ENCODE measurements at regions not wholly inside any gene's neighbourhood (a gene's known extent, or its start where the extent isn't known, plus 50 kb on each side); places are given as distances from the start of the nearest gene placed in this dataset.
"Not testable (repeated sequence)": the region's sequence is repeated elsewhere in the genome, so short reads cannot be mapped to it uniquely, and the experiment has no call there.

DNA sequence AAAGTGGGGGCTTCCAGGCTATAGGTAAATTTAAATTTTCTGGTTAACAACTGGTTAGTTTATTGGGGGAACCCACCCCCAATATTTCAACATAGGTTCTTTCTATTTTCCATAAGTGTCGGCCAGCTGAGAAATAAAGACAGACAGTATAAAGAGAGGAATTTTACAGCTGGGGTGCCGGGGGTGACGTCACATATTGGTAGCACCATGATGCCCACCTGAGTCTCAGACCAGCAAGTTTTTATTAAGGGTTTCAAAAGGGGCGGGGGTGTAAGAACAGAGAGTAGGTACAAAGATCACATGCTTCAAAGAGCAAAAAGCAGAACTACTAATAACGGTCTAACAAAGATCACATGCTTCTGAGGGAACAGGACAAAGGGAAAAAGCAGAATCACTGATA lies 192.7 kb upstream of the PIEZO2 start:
- TF ChIP-seq, protein P1, sequence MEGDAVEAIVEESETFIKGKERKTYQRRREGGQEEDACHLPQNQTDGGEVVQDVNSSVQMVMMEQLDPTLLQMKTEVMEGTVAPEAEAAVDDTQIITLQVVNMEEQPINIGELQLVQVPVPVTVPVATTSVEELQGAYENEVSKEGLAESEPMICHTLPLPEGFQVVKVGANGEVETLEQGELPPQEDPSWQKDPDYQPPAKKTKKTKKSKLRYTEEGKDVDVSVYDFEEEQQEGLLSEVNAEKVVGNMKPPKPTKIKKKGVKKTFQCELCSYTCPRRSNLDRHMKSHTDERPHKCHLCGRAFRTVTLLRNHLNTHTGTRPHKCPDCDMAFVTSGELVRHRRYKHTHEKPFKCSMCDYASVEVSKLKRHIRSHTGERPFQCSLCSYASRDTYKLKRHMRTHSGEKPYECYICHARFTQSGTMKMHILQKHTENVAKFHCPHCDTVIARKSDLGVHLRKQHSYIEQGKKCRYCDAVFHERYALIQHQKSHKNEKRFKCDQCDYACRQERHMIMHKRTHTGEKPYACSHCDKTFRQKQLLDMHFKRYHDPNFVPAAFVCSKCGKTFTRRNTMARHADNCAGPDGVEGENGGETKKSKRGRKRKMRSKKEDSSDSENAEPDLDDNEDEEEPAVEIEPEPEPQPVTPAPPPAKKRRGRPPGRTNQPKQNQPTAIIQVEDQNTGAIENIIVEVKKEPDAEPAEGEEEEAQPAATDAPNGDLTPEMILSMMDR (conservative IDR thresholded peaks at IDR 0.05; ENCODE audit: low read depth in 2 of 2) = not testable (repeated sequence)
- TF ChIP-seq STAT1 (IDR thresholded peaks at IDR 0.05; ENCODE audit: unreplicated experiment); EZH2 (IDR thresholded peaks at IDR 0.05; ENCODE audit: low read depth, unreplicated experiment): not testable (repeated sequence)
- TF ChIP-seq, protein P2, sequence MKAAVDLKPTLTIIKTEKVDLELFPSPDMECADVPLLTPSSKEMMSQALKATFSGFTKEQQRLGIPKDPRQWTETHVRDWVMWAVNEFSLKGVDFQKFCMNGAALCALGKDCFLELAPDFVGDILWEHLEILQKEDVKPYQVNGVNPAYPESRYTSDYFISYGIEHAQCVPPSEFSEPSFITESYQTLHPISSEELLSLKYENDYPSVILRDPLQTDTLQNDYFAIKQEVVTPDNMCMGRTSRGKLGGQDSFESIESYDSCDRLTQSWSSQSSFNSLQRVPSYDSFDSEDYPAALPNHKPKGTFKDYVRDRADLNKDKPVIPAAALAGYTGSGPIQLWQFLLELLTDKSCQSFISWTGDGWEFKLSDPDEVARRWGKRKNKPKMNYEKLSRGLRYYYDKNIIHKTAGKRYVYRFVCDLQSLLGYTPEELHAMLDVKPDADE (IDR thresholded peaks at IDR 0.05) = not testable (repeated sequence)
